ENCODE measurements at regions not wholly inside any gene's neighbourhood (a gene's known extent, or its start where the extent isn't known, plus 50 kb on each side); places are given as distances from the start of the nearest gene placed in this dataset.

DNA sequence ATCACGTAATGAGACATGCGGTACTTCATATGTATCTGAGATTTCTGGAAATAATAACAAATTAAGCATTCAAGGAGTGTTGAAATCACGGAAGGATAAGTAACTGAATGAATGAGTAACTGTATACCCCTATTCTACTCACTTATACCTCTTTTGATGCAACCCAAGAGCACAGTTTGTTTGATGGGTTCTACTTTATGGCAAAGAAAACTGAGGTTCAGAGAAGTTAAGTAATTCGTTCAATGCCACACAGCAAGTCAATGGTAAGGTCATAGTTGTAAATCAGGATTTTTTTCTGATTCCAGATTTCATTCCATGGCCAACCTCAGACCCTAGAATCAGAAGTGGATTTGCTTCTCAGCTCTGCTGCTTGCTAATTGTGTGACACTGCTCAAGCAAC lies 544.5 kb upstream of the TBX3 start:
- no peaks in the 10 kb centered on the region for H3K4me1 ChIP-seq (ENCODE audit: control insufficient read depth in 4 of 4, insufficient read depth in 4 of 4, low read length in 3 of 4)
- no peaks in the 10 kb centered on the region for H3K27me3 ChIP-seq (ENCODE audit: control insufficient read depth in 4 of 4, insufficient read depth in 4 of 4, low read length in 3 of 4)
- H3K36me3 ChIP-seq (ENCODE audit: control insufficient read depth in 4 of 4, insufficient read depth in 3 of 4, low read depth in 1 of 4, low read length in 3 of 4) = no peaks in the 10 kb centered on the region
- no peak for DNase-seq (ENCODE audit: low spot score)
- no peak overlapping the region for H3K27ac ChIP-seq (ENCODE audit: low read depth in 1 of 2, low read length in 2 of 2)
- H3K9ac ChIP-seq (ENCODE audit: low read depth in 1 of 2, low read length in 2 of 2) = no peak overlapping the region
- WGBS = 90% methylated on average over 4 of the region's 4 CpGs
- TF ChIP-seq, protein P1, sequence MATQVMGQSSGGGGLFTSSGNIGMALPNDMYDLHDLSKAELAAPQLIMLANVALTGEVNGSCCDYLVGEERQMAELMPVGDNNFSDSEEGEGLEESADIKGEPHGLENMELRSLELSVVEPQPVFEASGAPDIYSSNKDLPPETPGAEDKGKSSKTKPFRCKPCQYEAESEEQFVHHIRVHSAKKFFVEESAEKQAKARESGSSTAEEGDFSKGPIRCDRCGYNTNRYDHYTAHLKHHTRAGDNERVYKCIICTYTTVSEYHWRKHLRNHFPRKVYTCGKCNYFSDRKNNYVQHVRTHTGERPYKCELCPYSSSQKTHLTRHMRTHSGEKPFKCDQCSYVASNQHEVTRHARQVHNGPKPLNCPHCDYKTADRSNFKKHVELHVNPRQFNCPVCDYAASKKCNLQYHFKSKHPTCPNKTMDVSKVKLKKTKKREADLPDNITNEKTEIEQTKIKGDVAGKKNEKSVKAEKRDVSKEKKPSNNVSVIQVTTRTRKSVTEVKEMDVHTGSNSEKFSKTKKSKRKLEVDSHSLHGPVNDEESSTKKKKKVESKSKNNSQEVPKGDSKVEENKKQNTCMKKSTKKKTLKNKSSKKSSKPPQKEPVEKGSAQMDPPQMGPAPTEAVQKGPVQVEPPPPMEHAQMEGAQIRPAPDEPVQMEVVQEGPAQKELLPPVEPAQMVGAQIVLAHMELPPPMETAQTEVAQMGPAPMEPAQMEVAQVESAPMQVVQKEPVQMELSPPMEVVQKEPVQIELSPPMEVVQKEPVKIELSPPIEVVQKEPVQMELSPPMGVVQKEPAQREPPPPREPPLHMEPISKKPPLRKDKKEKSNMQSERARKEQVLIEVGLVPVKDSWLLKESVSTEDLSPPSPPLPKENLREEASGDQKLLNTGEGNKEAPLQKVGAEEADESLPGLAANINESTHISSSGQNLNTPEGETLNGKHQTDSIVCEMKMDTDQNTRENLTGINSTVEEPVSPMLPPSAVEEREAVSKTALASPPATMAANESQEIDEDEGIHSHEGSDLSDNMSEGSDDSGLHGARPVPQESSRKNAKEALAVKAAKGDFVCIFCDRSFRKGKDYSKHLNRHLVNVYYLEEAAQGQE (IDR thresholded peaks at IDR 0.05) = no peak
- TF ChIP-seq FOXA1 (IDR thresholded peaks at IDR 0.05) (no peak), SP1 (IDR thresholded peaks at IDR 0.05) (no peak), NR2F2 (IDR thresholded peaks at IDR 0.05) (no peak), JUND (IDR thresholded peaks at IDR 0.05) (no peak), YY1 (IDR thresholded peaks at IDR 0.05) (no peak), HNF4A (conservative IDR thresholded peaks at IDR 0.05) (no peak), RXRA (IDR thresholded peaks at IDR 0.05) (no peak), FOXA2 (IDR thresholded peaks at IDR 0.05) (no peak), RAD21 (IDR thresholded peaks at IDR 0.05) (no peak), HNF4G (IDR thresholded peaks at IDR 0.05) (no peak), GABPA (IDR thresholded peaks at IDR 0.05 in 1 of 2, conservative IDR thresholded peaks at IDR 0.05 in 1 of 2) (no peak), EGR1 (IDR thresholded peaks at IDR 0.05; ENCODE audit: low read depth in 2 of 2) (no peak), TAF1 (conservative IDR thresholded peaks at IDR 0.05) (no peak)
- TF ChIP-seq, protein P2, sequence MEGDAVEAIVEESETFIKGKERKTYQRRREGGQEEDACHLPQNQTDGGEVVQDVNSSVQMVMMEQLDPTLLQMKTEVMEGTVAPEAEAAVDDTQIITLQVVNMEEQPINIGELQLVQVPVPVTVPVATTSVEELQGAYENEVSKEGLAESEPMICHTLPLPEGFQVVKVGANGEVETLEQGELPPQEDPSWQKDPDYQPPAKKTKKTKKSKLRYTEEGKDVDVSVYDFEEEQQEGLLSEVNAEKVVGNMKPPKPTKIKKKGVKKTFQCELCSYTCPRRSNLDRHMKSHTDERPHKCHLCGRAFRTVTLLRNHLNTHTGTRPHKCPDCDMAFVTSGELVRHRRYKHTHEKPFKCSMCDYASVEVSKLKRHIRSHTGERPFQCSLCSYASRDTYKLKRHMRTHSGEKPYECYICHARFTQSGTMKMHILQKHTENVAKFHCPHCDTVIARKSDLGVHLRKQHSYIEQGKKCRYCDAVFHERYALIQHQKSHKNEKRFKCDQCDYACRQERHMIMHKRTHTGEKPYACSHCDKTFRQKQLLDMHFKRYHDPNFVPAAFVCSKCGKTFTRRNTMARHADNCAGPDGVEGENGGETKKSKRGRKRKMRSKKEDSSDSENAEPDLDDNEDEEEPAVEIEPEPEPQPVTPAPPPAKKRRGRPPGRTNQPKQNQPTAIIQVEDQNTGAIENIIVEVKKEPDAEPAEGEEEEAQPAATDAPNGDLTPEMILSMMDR (IDR thresholded peaks at IDR 0.05; ENCODE audit: low read depth, low read length, missing input control) = no peak
- TF ChIP-seq, protein P3, sequence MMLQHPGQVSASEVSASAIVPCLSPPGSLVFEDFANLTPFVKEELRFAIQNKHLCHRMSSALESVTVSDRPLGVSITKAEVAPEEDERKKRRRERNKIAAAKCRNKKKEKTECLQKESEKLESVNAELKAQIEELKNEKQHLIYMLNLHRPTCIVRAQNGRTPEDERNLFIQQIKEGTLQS (IDR thresholded peaks at IDR 0.05) = no peak
- TF ChIP-seq, protein P4, sequence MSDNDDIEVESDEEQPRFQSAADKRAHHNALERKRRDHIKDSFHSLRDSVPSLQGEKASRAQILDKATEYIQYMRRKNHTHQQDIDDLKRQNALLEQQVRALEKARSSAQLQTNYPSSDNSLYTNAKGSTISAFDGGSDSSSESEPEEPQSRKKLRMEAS (IDR thresholded peaks at IDR 0.05) = no peak
- TF ChIP-seq, protein P5, sequence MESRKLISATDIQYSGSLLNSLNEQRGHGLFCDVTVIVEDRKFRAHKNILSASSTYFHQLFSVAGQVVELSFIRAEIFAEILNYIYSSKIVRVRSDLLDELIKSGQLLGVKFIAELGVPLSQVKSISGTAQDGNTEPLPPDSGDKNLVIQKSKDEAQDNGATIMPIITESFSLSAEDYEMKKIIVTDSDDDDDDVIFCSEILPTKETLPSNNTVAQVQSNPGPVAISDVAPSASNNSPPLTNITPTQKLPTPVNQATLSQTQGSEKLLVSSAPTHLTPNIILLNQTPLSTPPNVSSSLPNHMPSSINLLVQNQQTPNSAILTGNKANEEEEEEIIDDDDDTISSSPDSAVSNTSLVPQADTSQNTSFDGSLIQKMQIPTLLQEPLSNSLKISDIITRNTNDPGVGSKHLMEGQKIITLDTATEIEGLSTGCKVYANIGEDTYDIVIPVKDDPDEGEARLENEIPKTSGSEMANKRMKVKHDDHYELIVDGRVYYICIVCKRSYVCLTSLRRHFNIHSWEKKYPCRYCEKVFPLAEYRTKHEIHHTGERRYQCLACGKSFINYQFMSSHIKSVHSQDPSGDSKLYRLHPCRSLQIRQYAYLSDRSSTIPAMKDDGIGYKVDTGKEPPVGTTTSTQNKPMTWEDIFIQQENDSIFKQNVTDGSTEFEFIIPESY (IDR thresholded peaks at IDR 0.05) = no peak
- H3K4me3 ChIP-seq (ENCODE audit: low read depth in 1 of 3, low read length in 3 of 3) = no peak overlapping the region
- H3K9me3 ChIP-seq (ENCODE audit: control insufficient read depth in 4 of 4, low read length in 3 of 4) = no peaks in the 10 kb centered on the region

Data from liver (tissue), 8 donors.